Uterus (tissue), 3 donors: ENCODE measurements at regions not wholly inside any gene's neighbourhood (a gene's known extent, or its start where the extent isn't known, plus 50 kb on each side); places are given as distances from the start of the nearest gene placed in this dataset.

Source experiments
- DNase-seq, 2 donors: peaks; one replicate each; pipeline ENCODE4 v3.0.0-alpha.2; 2019 to 2020
- H3K27ac ChIP-seq, 2 donors: fragments of 200-600 bp; sonication (generic); 1 replicate in 1 of 2; 2 replicates in 1 of 2; pipeline ENCODE4 v1.5.1; 2016 to 2018
- H3K27me3 ChIP-seq, 2 donors: fragments of 200-600 bp; sonication (generic); one replicate each; pipeline ENCODE4 v1.5.1; 2018 to 2019; ENCODE audit warnings: control low read depth in 1 of 2
- H3K36me3 ChIP-seq, 2 donors: fragments of 200-600 bp; sonication (generic); one replicate each; pipeline ENCODE4 v1.5.1; 2019; ENCODE audit warnings: control low read depth in 1 of 2
- H3K4me1 ChIP-seq, 2 donors: fragments of 200-600 bp; sonication (generic); one replicate each; pipeline ENCODE4 v1.5.1; 2018 to 2019; ENCODE audit warnings: control low read depth in 1 of 2
- H3K4me3 ChIP-seq, 2 donors: fragments of 200-600 bp; sonication (generic); 1 replicate in 1 of 2; 2 replicates in 1 of 2; pipeline ENCODE4 v1.5.1; 2018 to 2019; ENCODE audit warnings: mild to moderate bottlenecking in 1 of 2
- H3K9me3 ChIP-seq, 2 donors: fragments of 200-600 bp; sonication (generic); one replicate each; pipeline ENCODE4 v1.5.1; 2019; ENCODE audit warnings: control low read depth in 1 of 2
- CTCF ChIP-seq, 4 experiments: fragments of 200-600 bp in 2 of 4; fragments of 450-650 bp in 2 of 4; sonication (generic) in 2 of 4; IDR thresholded peaks; one replicate each; pipeline ENCODE4 v1.5.1; 2016 to 2019; ENCODE audit warnings: antibody characterized with exemption in 4 of 4, mild to moderate bottlenecking in 2 of 4, moderate library complexity in 1 of 4
- POLR2A ChIP-seq, 2 donors: fragments of 450-650 bp; IDR thresholded peaks; one replicate each; pipeline ENCODE4 v1.6.1; 2016; ENCODE audit warnings: antibody characterized with exemption in 2 of 2, mild to moderate bottlenecking in 1 of 2, moderate library complexity in 1 of 2
- intact Hi-C: fragments of 100-400 bp; cut with DNase I; formaldehyde crosslinking; loops from one replicate; pipeline ENCODE4 v1.15.1; 2023; ENCODE audit warnings: low total_unique reads
- donor health status: DM: yes; HTN: yes; CAD: no.

GRCh38 chr12:124100572-124101178 lies 127.7 kb downstream of the ZNF664 start:
- TF ChIP-seq POLR2A (IDR thresholded peaks at IDR 0.05) (no peak), CTCF (IDR thresholded peaks at IDR 0.05) (no peak)
- no peaks in the 10 kb centered on the region for H3K27me3 ChIP-seq
- intact Hi-C loops, result no loop called here
- H3K9me3 ChIP-seq, result no peaks in the 10 kb centered on the region
- no peaks in the 10 kb centered on the region for H3K36me3 ChIP-seq
- no peak overlapping the region for H3K4me3 ChIP-seq
- no peak for DNase-seq
- no peaks in the 10 kb centered on the region for H3K4me1 ChIP-seq
- no peak overlapping the region for H3K27ac ChIP-seq

- Histone ChIP-seq H3K9me3 (no peaks in the 10 kb centered on the region), H3K36me3 (no peaks in the 10 kb centered on the region), H3K4me1 (no peaks in the 10 kb centered on the region), H3K27me3 (no peaks in the 10 kb centered on the region), H3K4me3 (no peak overlapping the region), H3K27ac (no peak overlapping the region)
- no peak for TF ChIP-seq POLR2A (IDR thresholded peaks at IDR 0.05)
- TF ChIP-seq CTCF (IDR thresholded peaks at IDR 0.05), result no peak
- no peak for DNase-seq
- intact Hi-C loops, result no loop called here
Observed at GRCh38 chr12:124105546-124105945, 132.5 kb downstream of the ZNF664 start.

- intact Hi-C loops, result no loop called here
- Histone ChIP-seq H3K27ac (no peak overlapping the region), H3K9me3 (no peaks in the 10 kb centered on the region), H3K27me3 (no peaks in the 10 kb centered on the region), H3K4me1 (no peaks in the 10 kb centered on the region), H3K36me3 (no peaks in the 10 kb centered on the region), H3K4me3 (no peak overlapping the region)
- no peak for DNase-seq
- TF ChIP-seq POLR2A (IDR thresholded peaks at IDR 0.05) (no peak), CTCF (IDR thresholded peaks at IDR 0.05) (no peak)
Observed at GRCh38 chr12:124107351-124107750, 134.3 kb downstream of the ZNF664 start.

- no peaks in the 10 kb centered on the region for H3K4me1 ChIP-seq
- no peaks in the 10 kb centered on the region for H3K9me3 ChIP-seq
- no peaks in the 10 kb centered on the region for H3K36me3 ChIP-seq
- intact Hi-C loops, result no loop called here
- H3K4me3 ChIP-seq, result no peak overlapping the region
- H3K27me3 ChIP-seq, result no peaks in the 10 kb centered on the region
- TF ChIP-seq POLR2A (IDR thresholded peaks at IDR 0.05), result no peak
- no peak for TF ChIP-seq CTCF (IDR thresholded peaks at IDR 0.05)
- no peak for DNase-seq
- no peak overlapping the region for H3K27ac ChIP-seq
Observed at GRCh38 chr12:124109760-124110159, 136.7 kb downstream of the ZNF664 start.

- Histone ChIP-seq H3K9me3 (no peaks in the 10 kb centered on the region), H3K27ac (no peak overlapping the region), H3K4me1 (no peaks in the 10 kb centered on the region), H3K4me3 (no peak overlapping the region), H3K27me3 (no peaks in the 10 kb centered on the region), H3K36me3 (no peaks in the 10 kb centered on the region)
- TF ChIP-seq POLR2A (IDR thresholded peaks at IDR 0.05) (no peak), CTCF (IDR thresholded peaks at IDR 0.05) (no peak)
- intact Hi-C loops, result no loop called here
- DNase-seq, result no peak
Observed at GRCh38 chr12:124110372-124110883, 137.4 kb downstream of the ZNF664 start.
